K562 (cell line): ENCODE measurements at regions not wholly inside any gene's neighbourhood (a gene's known extent, or its start where the extent isn't known, plus 50 kb on each side); places are given as distances from the start of the nearest gene placed in this dataset.

Experiments
- ATAC-seq: fragments of 200-7000 bp; cut with Tn5 transposase; 3 replicates; pipeline ENCODE4 v1.9.1; 2020; ENCODE audit warnings: moderate library complexity
- BruUV-seq: library from RNA; stranded (reverse); fragments of 400-500 nt; replicated peaks from 2 replicates; lab custom pipeline; 2021; lab: Mats Ljungman, UMichigan
- CTCF ChIA-PET: fragments of 300-600 bp; formaldehyde crosslinking; extraction: SDS; loops from one replicate; lab custom pipeline; 2021; ENCODE audit warnings: low intra/inter-chr PET ratio; lab: Yijun Ruan, JAX
- POLR2A ChIA-PET: fragments of 300-600, 350-650 bp; sonication (Branson Sonifier 250); formaldehyde crosslinking; extraction: SDS; loops from one replicate; lab custom pipeline; 2021; ENCODE audit warnings: antibody characterized with exemption, inconsistent platforms; lab: Yijun Ruan, JAX
- DNase-seq, 4 experiments: peaks; one replicate each; pipeline versions ENCODE4 v3.0.0 to v3.0.0-alpha.2; 2011 to 2018; ENCODE audit warnings: low spot score in 3 of 4, mixed read lengths in 3 of 4; ENCODE audit errors: extremely low read depth in 1 of 4
- FAIRE-seq: peaks from 2 replicates; lab custom pipeline; 2011; peaks lifted over from hg19 to GRCh38; lab: Jason Lieb, UNC
- H2AFZ ChIP-seq: 2 replicates; pipeline ENCODE4 v1.6.0; 2011; ENCODE audit warnings: low read depth, low read length, control low read depth, inconsistent platforms
- H3K27ac ChIP-seq: fragments of 200-600 bp; 3 replicates; pipeline ENCODE4 v1.8.0; 2011; ENCODE audit warnings: low read depth, mild to moderate bottlenecking, control low read depth, inconsistent platforms, low read length, moderate library complexity, mixed read lengths; ENCODE audit errors: extremely low read depth
- H3K27me3 ChIP-seq, 2 experiments: fragments of 300-600 bp in 1 of 2; 2 replicates in 1 of 2; 3 replicates in 1 of 2; pipeline versions ENCODE4 v1.6.0 to v1.8.0; 2011; ENCODE audit warnings: inconsistent platforms in 2 of 2, low read length in 2 of 2, mild to moderate bottlenecking in 1 of 2, mixed read lengths in 1 of 2, moderate library complexity in 1 of 2; ENCODE audit not compliant: control insufficient read depth in 2 of 2, insufficient read depth in 2 of 2
- H3K36me3 ChIP-seq: fragments of 300-600 bp; 3 replicates; pipeline ENCODE4 v1.8.0; 2011; ENCODE audit warnings: mild to moderate bottlenecking, low read length, inconsistent platforms; ENCODE audit not compliant: control insufficient read depth, insufficient read depth
- H3K4me1 ChIP-seq, 2 experiments: fragments of 200-600 bp in 1 of 2; replicated peaks in 1 of 2; 2 replicates in 1 of 2; 3 replicates in 1 of 2; pipeline versions ENCODE4 v1.5.1 to v1.8.0; 2011; ENCODE audit warnings: inconsistent platforms in 2 of 2, low read length in 2 of 2, mild to moderate bottlenecking in 1 of 2, mixed read lengths in 1 of 2, moderate library complexity in 1 of 2; ENCODE audit not compliant: control insufficient read depth in 2 of 2, insufficient read depth in 2 of 2
- H3K4me2 ChIP-seq: 2 replicates; pipeline ENCODE4 v1.6.1; 2011; ENCODE audit warnings: low read length, control low read depth, inconsistent platforms, mixed read lengths; ENCODE audit not compliant: insufficient read depth
- H3K4me3 ChIP-seq: fragments of 200-600 bp; sonication (generic), shearing (Covaris generic); 2 replicates; pipeline ENCODE4 v1.5.1; 2016; ENCODE audit warnings: control low read depth, inconsistent platforms
- H3K79me2 ChIP-seq: fragments of 200-600 bp; 3 replicates; pipeline ENCODE4 v1.8.0; 2011; ENCODE audit warnings: low read length, inconsistent platforms; ENCODE audit not compliant: control insufficient read depth, insufficient read depth
- H3K9ac ChIP-seq, 2 experiments: 2 replicates each; pipeline versions ENCODE4 v1.6.0 to v1.6.1; 2011; ENCODE audit warnings: low read depth in 2 of 2, low read length in 2 of 2, control low read depth in 1 of 2, inconsistent platforms in 1 of 2, mild to moderate bottlenecking in 1 of 2, mixed read lengths in 1 of 2; ENCODE audit not compliant: insufficient read depth in 1 of 2
- H3K9me1 ChIP-seq: one replicate; pipeline ENCODE4 v1.6.0; 2011; ENCODE audit warnings: inconsistent platforms, mild to moderate bottlenecking, low read length, moderate library complexity; ENCODE audit not compliant: control insufficient read depth, insufficient read depth
- H3K9me3 ChIP-seq: replicated peaks from 2 replicates; pipeline ENCODE4 v1.5.1; 2011; ENCODE audit warnings: low read depth, low read length, inconsistent platforms; ENCODE audit not compliant: control insufficient read depth, insufficient read depth
- H4K20me1 ChIP-seq: replicated peaks from 2 replicates; pipeline ENCODE4 v1.6.1; 2011; ENCODE audit warnings: low read length, inconsistent platforms, mixed read lengths; ENCODE audit not compliant: control insufficient read depth, insufficient read depth
- ARID1B ChIP-seq: fragments of 450-650 bp; IDR thresholded peaks from 2 replicates; pipeline ENCODE4 v1.6.1; 2016; ENCODE audit warnings: antibody characterized with exemption, mild to moderate bottlenecking, inconsistent platforms
- DMBX1 ChIP-seq: fragments of 250-450 bp; sonication (Bioruptor Pico); IDR thresholded peaks from 2 replicates; pipeline ENCODE4 v1.8.0; 2022; ENCODE audit warnings: inconsistent platforms, mild to moderate bottlenecking, moderate library complexity, borderline replicate concordance
- ELF1 ChIP-seq: fragments of 200-800 bp; sonication (Bioruptor generic); IDR thresholded peaks from 2 replicates; pipeline ENCODE4 v1.6.1; 2016; ENCODE audit warnings: missing genetic modification characterization, missing compliant biosample characterization
- FOXA1 ChIP-seq: fragments of 450-650 bp; IDR thresholded peaks from 2 replicates; pipeline ENCODE4 v1.6.1; 2016; ENCODE audit warnings: mild to moderate bottlenecking, borderline replicate concordance
- ILF3 ChIP-seq: fragments of 450-650 bp; IDR thresholded peaks from 2 replicates; pipeline ENCODE4 v1.6.1; 2018; ENCODE audit warnings: antibody characterized with exemption, mild to moderate bottlenecking, moderate library complexity, borderline replicate concordance
- JUN ChIP-seq, 2 experiments: sonication (generic) in 1 of 2; formaldehyde crosslinking in 1 of 2; IDR thresholded peaks; 2 replicates each; pipeline versions ENCODE4 v1.6.1 to v1.8.0; 2012 to 2022; ENCODE audit warnings: borderline replicate concordance in 2 of 2, mild to moderate bottlenecking in 2 of 2, improper control_type of control experiment in 1 of 2, low read depth in 1 of 2, low read length in 1 of 2, missing genetic modification reagents in 1 of 2
- KLF6 ChIP-seq: fragments of 250-450 bp; sonication (Bioruptor Pico); IDR thresholded peaks from 2 replicates; pipeline ENCODE4 v1.4.0; 2020; ENCODE audit warnings: mild to moderate bottlenecking, moderate library complexity, borderline replicate concordance
- MCM5 ChIP-seq: fragments of 450-650 bp; IDR thresholded peaks from 2 replicates; pipeline ENCODE4 v1.6.1; 2016; ENCODE audit warnings: low read depth
- PHTF2 ChIP-seq: fragments of 250-450 bp; sonication (Bioruptor Pico); IDR thresholded peaks from 2 replicates; pipeline ENCODE4 v1.5.0; 2021; ENCODE audit warnings: mild to moderate bottlenecking
- SAP30 ChIP-seq: fragments of 200-600 bp; sonication (generic); IDR thresholded peaks from 2 replicates; pipeline ENCODE4 v1.6.1; 2012; ENCODE audit warnings: borderline replicate concordance, low read depth, mild to moderate bottlenecking, moderate library complexity, low read length, control low read depth, inconsistent platforms; ENCODE audit not compliant: insufficient read depth, poor library complexity, severe bottlenecking
- SREBF1 ChIP-seq: fragments of 150-350 bp; IDR thresholded peaks from 2 replicates; pipeline ENCODE4 v1.6.1; 2014; ENCODE audit warnings: antibody characterized with exemption, low read depth, low read length, borderline replicate concordance
- TBP ChIP-seq: optimal IDR thresholded peaks from 2 replicates; pipeline ENCODE3; 2011; ENCODE audit warnings: low read depth, low read length, improper control_type of control experiment
- U2AF1 ChIP-seq: fragments of 200-400 bp; formaldehyde crosslinking; optimal IDR thresholded peaks from 2 replicates; pipeline ENCODE3; 2017; ENCODE audit warnings: mild to moderate bottlenecking, low read depth, low read length, moderate library complexity
- ZNF12 ChIP-seq: sonication (generic); formaldehyde crosslinking; IDR thresholded peaks from 2 replicates; pipeline ENCODE4 v1.4.0; 2020; ENCODE audit warnings: mild to moderate bottlenecking, missing genetic modification reagents
- ZNF282 ChIP-seq: sonication (generic); formaldehyde crosslinking; IDR thresholded peaks from 2 replicates; pipeline ENCODE4 v1.8.1; 2023; ENCODE audit warnings: missing genetic modification reagents
- ZNF695 ChIP-seq: fragments of 450-650 bp; formaldehyde crosslinking; IDR thresholded peaks from 2 replicates; pipeline ENCODE4 v1.4.0; 2020; ENCODE audit warnings: mild to moderate bottlenecking, moderate library complexity
- WGBS: fragments of 100-300 bp; shearing (Covaris generic); methylation state at CpG from one replicate; pipeline ENCODE4 v1.1.6; 2016; ENCODE audit warnings: low coverage, mixed read lengths; ENCODE audit not compliant: insufficient coverage; ENCODE audit errors: missing lambda C conversion rate; 5-methylcytosine and 5-hydroxymethylcytosine counted together
- in situ Hi-C: fragments of 300-500 bp; cut with MboI; formaldehyde crosslinking; loops from 4 replicates; pipeline ENCODE4 v1.15.0; 2018; ENCODE audit warnings: inconsistent platforms, mixed read lengths
- intact Hi-C: fragments of 100-400 bp; cut with micrococcal nuclease; formaldehyde crosslinking; loops from 2 replicates; pipeline ENCODE4 v1.14.2; 2022
- TF ChIP-seq, protein P1 (sequence below): fragments of 250-450 bp; sonication (Bioruptor Pico); IDR thresholded peaks from 2 replicates; pipeline ENCODE4 v1.8.0; 2022; ENCODE audit warnings: moderate library complexity, mild to moderate bottlenecking, inconsistent platforms
- TF ChIP-seq, protein P2 (sequence below): fragments of 250-450 bp; sonication (Bioruptor Pico); IDR thresholded peaks from 2 replicates; pipeline ENCODE4 v1.9.0; 2021; ENCODE audit warnings: mild to moderate bottlenecking
- TF ChIP-seq, protein P3 (sequence below): fragments of 250-450 bp; sonication (Bioruptor Pico); IDR thresholded peaks from 2 replicates; pipeline ENCODE4 v1.4.0; 2020; ENCODE audit warnings: mild to moderate bottlenecking, moderate library complexity

DNA sequence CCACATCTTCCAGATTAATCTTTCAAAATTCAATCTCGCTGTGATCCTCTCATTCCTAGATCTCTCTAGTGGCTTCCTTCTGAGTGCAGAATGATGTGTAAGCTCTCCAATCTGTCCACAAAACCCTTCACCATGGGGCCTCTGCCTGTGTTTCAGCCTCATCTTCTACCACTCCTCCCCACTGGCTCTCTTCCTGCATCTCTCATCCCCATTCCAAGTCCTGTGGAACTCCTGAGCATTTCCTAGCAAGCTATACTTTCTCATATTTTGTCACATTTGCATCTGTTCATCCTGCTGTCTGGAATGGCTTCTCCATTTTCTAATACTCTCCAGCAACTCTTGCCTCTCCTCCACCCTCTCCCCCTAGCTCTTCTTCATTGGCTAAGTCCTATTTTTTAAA is 242.0 kb upstream of the DAAM1 start:
- TF ChIP-seq ELF1 (tag) (no peak), MCM5 (no peak), ILF3 (no peak), JUN (IDR thresholded peaks at IDR 0.05; ENCODE audit: borderline replicate concordance, low read depth, low read length) (no peak), JUN (CRISPR knock-in tag; IDR thresholded peaks at IDR 0.05; ENCODE audit: borderline replicate concordance) (no peak), ZNF695 (CRISPR knock-in tag) (no peak), ARID1B (no peak), KLF6 (CRISPR knock-in tag) (no peak), U2AF1 (no peak), FOXA1 (no peak), PHTF2 (CRISPR knock-in tag) (no peak), ZNF12 (CRISPR knock-in tag) (no peak), TBP (no peak), DMBX1 (CRISPR knock-in tag) (no peak), SAP30 (no peak), SREBF1 (no peak), ZNF282 (no peak)
- TF ChIP-seq, protein P1, sequence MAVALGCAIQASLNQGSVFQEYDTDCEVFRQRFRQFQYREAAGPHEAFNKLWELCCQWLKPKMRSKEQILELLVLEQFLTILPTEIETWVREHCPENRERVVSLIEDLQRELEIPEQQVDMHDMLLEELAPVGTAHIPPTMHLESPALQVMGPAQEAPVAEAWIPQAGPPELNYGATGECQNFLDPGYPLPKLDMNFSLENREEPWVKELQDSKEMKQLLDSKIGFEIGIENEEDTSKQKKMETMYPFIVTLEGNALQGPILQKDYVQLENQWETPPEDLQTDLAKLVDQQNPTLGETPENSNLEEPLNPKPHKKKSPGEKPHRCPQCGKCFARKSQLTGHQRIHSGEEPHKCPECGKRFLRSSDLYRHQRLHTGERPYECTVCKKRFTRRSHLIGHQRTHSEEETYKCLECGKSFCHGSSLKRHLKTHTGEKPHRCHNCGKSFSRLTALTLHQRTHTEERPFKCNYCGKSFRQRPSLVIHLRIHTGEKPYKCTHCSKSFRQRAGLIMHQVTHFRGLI, result no peak
- TF ChIP-seq, protein P2, sequence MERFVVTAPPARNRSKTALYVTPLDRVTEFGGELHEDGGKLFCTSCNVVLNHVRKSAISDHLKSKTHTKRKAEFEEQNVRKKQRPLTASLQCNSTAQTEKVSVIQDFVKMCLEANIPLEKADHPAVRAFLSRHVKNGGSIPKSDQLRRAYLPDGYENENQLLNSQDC (CRISPR knock-in tag), result no peak
- TF ChIP-seq, protein P3, sequence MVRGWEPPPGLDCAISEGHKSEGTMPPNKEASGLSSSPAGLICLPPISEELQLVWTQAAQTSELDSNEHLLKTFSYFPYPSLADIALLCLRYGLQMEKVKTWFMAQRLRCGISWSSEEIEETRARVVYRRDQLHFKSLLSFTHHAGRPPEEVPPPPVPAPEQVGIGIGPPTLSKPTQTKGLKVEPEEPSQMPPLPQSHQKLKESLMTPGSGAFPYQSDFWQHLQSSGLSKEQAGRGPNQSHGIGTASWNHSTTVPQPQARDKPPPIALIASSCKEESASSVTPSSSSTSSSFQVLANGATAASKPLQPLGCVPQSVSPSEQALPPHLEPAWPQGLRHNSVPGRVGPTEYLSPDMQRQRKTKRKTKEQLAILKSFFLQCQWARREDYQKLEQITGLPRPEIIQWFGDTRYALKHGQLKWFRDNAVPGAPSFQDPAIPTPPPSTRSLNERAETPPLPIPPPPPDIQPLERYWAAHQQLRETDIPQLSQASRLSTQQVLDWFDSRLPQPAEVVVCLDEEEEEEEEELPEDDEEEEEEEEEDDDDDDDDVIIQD (CRISPR knock-in tag), result no peak
- no peaks in the 10 kb centered on the region for H3K36me3 ChIP-seq
- no peaks in the 10 kb centered on the region for H4K20me1 ChIP-seq
- no peaks in the 10 kb centered on the region for H3K9me3 ChIP-seq
- H3K9ac ChIP-seq, result no peak overlapping the region
- CTCF ChIA-PET, result no interaction called here
- no peak overlapping the region for H3K4me2 ChIP-seq
- in situ Hi-C loops, result no loop called here
- H3K4me3 ChIP-seq, result no peak overlapping the region
- 0% methylated on average over 1 of the region's 1 CpG for WGBS
- POLR2A ChIA-PET, result no interaction called here
- no peaks in the 10 kb centered on the region for H3K4me1 ChIP-seq
- no peaks in the 10 kb centered on the region for H3K27me3 ChIP-seq
- H3K27ac ChIP-seq, result no peak overlapping the region
- no peaks in the 10 kb centered on the region for H3K9me1 ChIP-seq
- H3K79me2 ChIP-seq, result no peaks in the 10 kb centered on the region
- DNase-seq (no peak), ATAC-seq (no peak), FAIRE-seq (no peak)
- BruUV-seq, result no TSS peak
- H2AFZ ChIP-seq, result no peak overlapping the region
- intact Hi-C loops, result loop anchor here (10.0 kb wide), 1 partner anchor 442 kb away; no protein-coding TSS in a partner anchor
